Stimulated activated naive CD8-positive, alpha-beta T cell treated with anti-CD3 and anti-CD28 coated beads, Interleukin-15, Interleukin-2, amounts not matched to agents 100 ng/mL and 50 ng/mL, for 24 hours (primary cell): ENCODE measurements at regions not wholly inside any gene's neighbourhood (a gene's known extent, or its start where the extent isn't known, plus 50 kb on each side); places are given as distances from the start of the nearest gene placed in this dataset.

ENCODE experiments used
- H3K27ac Mint-ChIP-seq: one replicate; pipeline ENCODE4 v1.8.0; 2021; ENCODE audit warnings: mild to moderate bottlenecking, mixed read lengths
- H3K27me3 Mint-ChIP-seq: one replicate; pipeline ENCODE4 v1.8.0; 2021; ENCODE audit warnings: mixed read lengths
- H3K36me3 Mint-ChIP-seq: one replicate; pipeline ENCODE4 v1.8.0; 2021; ENCODE audit warnings: low read depth, mixed read lengths
- H3K4me1 Mint-ChIP-seq: one replicate; pipeline ENCODE4 v1.8.0; 2021; ENCODE audit warnings: low read depth, mixed read lengths
- H3K4me3 Mint-ChIP-seq: one replicate; pipeline ENCODE4 v1.8.0; 2021; ENCODE audit warnings: mild to moderate bottlenecking, mixed read lengths
- H3K9me3 Mint-ChIP-seq: one replicate; pipeline ENCODE4 v1.8.0; 2021; ENCODE audit warnings: mixed read lengths

GRCh38 chr3:94246171-94246570 lies 183.3 kb downstream of the NSUN3 start:
- H3K27me3 Mint-ChIP-seq, result peaks cover 10% of the 10 kb centered on the region
- no peaks in the 10 kb centered on the region for H3K9me3 Mint-ChIP-seq
- no peaks in the 10 kb centered on the region for H3K36me3 Mint-ChIP-seq
- no peak overlapping the region for H3K27ac Mint-ChIP-seq
- H3K4me3 Mint-ChIP-seq, result no peak overlapping the region
- H3K4me1 Mint-ChIP-seq, result no peaks in the 10 kb centered on the region

- no peaks in the 10 kb centered on the region for H3K9me3 Mint-ChIP-seq
These were observed 185.2 kb downstream of the NSUN3 start for GRCh38 chr3:94248042-94248441.

GRCh38 chr3:94249491-94250079 lies 186.7 kb downstream of the NSUN3 start:
- Mint-ChIP-seq H3K4me3 (no peak overlapping the region), H3K9me3 (no peaks in the 10 kb centered on the region), H3K27ac (no peak overlapping the region), H3K4me1 (no peaks in the 10 kb centered on the region), H3K36me3 (no peaks in the 10 kb centered on the region), H3K27me3 (peaks cover 10% of the 10 kb centered on the region)

More at GRCh38 chr3:94248042-94248441, 185.2 kb downstream of the NSUN3 start:
- Mint-ChIP-seq H3K4me3 (no peak overlapping the region), H3K4me1 (no peaks in the 10 kb centered on the region), H3K27ac (no peak overlapping the region), H3K27me3 (peaks cover 10% of the 10 kb centered on the region), H3K36me3 (no peaks in the 10 kb centered on the region)

- Mint-ChIP-seq H3K4me3 (no peak overlapping the region), H3K36me3 (no peaks in the 10 kb centered on the region), H3K9me3 (no peaks in the 10 kb centered on the region), H3K27me3 (peaks cover 10% of the 10 kb centered on the region), H3K4me1 (no peaks in the 10 kb centered on the region), H3K27ac (no peak overlapping the region)
These were observed 188.7 kb downstream of the NSUN3 start for GRCh38 chr3:94251566-94251965.

- H3K9me3 Mint-ChIP-seq, result no peaks in the 10 kb centered on the region
- H3K27ac Mint-ChIP-seq, result no peak overlapping the region
- no peak overlapping the region for H3K4me3 Mint-ChIP-seq
- H3K36me3 Mint-ChIP-seq, result no peaks in the 10 kb centered on the region
- H3K27me3 Mint-ChIP-seq, result peaks cover 10% of the 10 kb centered on the region
- no peaks in the 10 kb centered on the region for H3K4me1 Mint-ChIP-seq
These were observed 189.5 kb downstream of the NSUN3 start for GRCh38 chr3:94252316-94252715.

GRCh38 chr3:94256888-94257813 lies 194.3 kb downstream of the NSUN3 start:
- Mint-ChIP-seq H3K4me3 (no peak overlapping the region), H3K27me3 (no peaks in the 10 kb centered on the region), H3K36me3 (no peaks in the 10 kb centered on the region), H3K9me3 (no peaks in the 10 kb centered on the region), H3K4me1 (no peaks in the 10 kb centered on the region), H3K27ac (no peak overlapping the region)

GRCh38 chr3:94258851-94259250 lies 196.0 kb downstream of the NSUN3 start:
- H3K27ac Mint-ChIP-seq, result no peak overlapping the region
- H3K9me3 Mint-ChIP-seq, result no peaks in the 10 kb centered on the region
- H3K36me3 Mint-ChIP-seq, result no peaks in the 10 kb centered on the region
- no peaks in the 10 kb centered on the region for H3K27me3 Mint-ChIP-seq
- H3K4me3 Mint-ChIP-seq, result no peak overlapping the region
- H3K4me1 Mint-ChIP-seq, result no peaks in the 10 kb centered on the region

GRCh38 chr3:94259291-94259690 lies 196.4 kb downstream of the NSUN3 start:
- Mint-ChIP-seq H3K36me3 (no peaks in the 10 kb centered on the region), H3K4me3 (no peak overlapping the region), H3K27ac (no peak overlapping the region), H3K4me1 (no peaks in the 10 kb centered on the region), H3K27me3 (no peaks in the 10 kb centered on the region), H3K9me3 (no peaks in the 10 kb centered on the region)

- no peaks in the 10 kb centered on the region for H3K9me3 Mint-ChIP-seq
- H3K36me3 Mint-ChIP-seq, result no peaks in the 10 kb centered on the region
- H3K27ac Mint-ChIP-seq, result no peak overlapping the region
- H3K4me1 Mint-ChIP-seq, result no peaks in the 10 kb centered on the region
- H3K27me3 Mint-ChIP-seq, result no peaks in the 10 kb centered on the region
- H3K4me3 Mint-ChIP-seq, result no peak overlapping the region
These were observed 206.9 kb downstream of the NSUN3 start for GRCh38 chr3:94269763-94270162.

- no peaks in the 10 kb centered on the region for H3K36me3 Mint-ChIP-seq
- H3K9me3 Mint-ChIP-seq, result no peaks in the 10 kb centered on the region
- no peak overlapping the region for H3K27ac Mint-ChIP-seq
- H3K27me3 Mint-ChIP-seq, result no peaks in the 10 kb centered on the region
- H3K4me3 Mint-ChIP-seq, result no peak overlapping the region
- no peaks in the 10 kb centered on the region for H3K4me1 Mint-ChIP-seq
These were observed 209.2 kb downstream of the NSUN3 start for GRCh38 chr3:94272016-94272415.

- Mint-ChIP-seq H3K4me3 (no peak overlapping the region), H3K27ac (no peak overlapping the region), H3K9me3 (no peaks in the 10 kb centered on the region), H3K27me3 (no peaks in the 10 kb centered on the region), H3K36me3 (no peaks in the 10 kb centered on the region), H3K4me1 (no peaks in the 10 kb centered on the region)
These were observed 218.1 kb downstream of the NSUN3 start for GRCh38 chr3:94280958-94281357.

- Mint-ChIP-seq H3K36me3 (no peaks in the 10 kb centered on the region), H3K4me3 (no peak overlapping the region), H3K9me3 (no peaks in the 10 kb centered on the region)
These were observed 223.0 kb downstream of the NSUN3 start for GRCh38 chr3:94285872-94286271.

GRCh38 chr3:94291686-94292085 lies 228.8 kb downstream of the NSUN3 start:
- Mint-ChIP-seq H3K27ac (no peak overlapping the region), H3K4me3 (no peak overlapping the region), H3K27me3 (no peaks in the 10 kb centered on the region), H3K4me1 (no peaks in the 10 kb centered on the region), H3K36me3 (no peaks in the 10 kb centered on the region), H3K9me3 (no peaks in the 10 kb centered on the region)

More at GRCh38 chr3:94285872-94286271, 223.0 kb downstream of the NSUN3 start:
- Mint-ChIP-seq H3K4me1 (no peaks in the 10 kb centered on the region), H3K27me3 (no peaks in the 10 kb centered on the region), H3K27ac (no peak overlapping the region)

GRCh38 chr3:94292151-94292550 lies 229.3 kb downstream of the NSUN3 start:
- Mint-ChIP-seq H3K36me3 (no peaks in the 10 kb centered on the region), H3K9me3 (no peaks in the 10 kb centered on the region), H3K4me3 (no peak overlapping the region), H3K4me1 (no peaks in the 10 kb centered on the region), H3K27me3 (no peaks in the 10 kb centered on the region), H3K27ac (no peak overlapping the region)

GRCh38 chr3:94293793-94294195 lies 230.9 kb downstream of the NSUN3 start:
- no peaks in the 10 kb centered on the region for H3K36me3 Mint-ChIP-seq
- H3K27me3 Mint-ChIP-seq, result no peaks in the 10 kb centered on the region
- H3K4me1 Mint-ChIP-seq, result no peaks in the 10 kb centered on the region
- no peak overlapping the region for H3K4me3 Mint-ChIP-seq
- no peaks in the 10 kb centered on the region for H3K9me3 Mint-ChIP-seq
- no peak overlapping the region for H3K27ac Mint-ChIP-seq
